GM13976 (cell line): ENCODE measurements at regions not wholly inside any gene's neighbourhood (a gene's known extent, or its start where the extent isn't known, plus 50 kb on each side); places are given as distances from the start of the nearest gene placed in this dataset.

ENCODE experiments used
- DNase-seq: peaks from one replicate; pipeline ENCODE4 v3.0.0; 2012; ENCODE audit warnings: low spot score
- CTCF ChIP-seq: IDR thresholded peaks from 2 replicates; pipeline ENCODE4 v1.5.1; 2012; ENCODE audit warnings: borderline replicate concordance, mild to moderate bottlenecking; ENCODE audit not compliant: insufficient read depth; ENCODE audit errors: extremely low read depth, missing control alignments, control extremely low read depth
- in situ Hi-C: fragments of 300-500 bp; cut with MboI; formaldehyde crosslinking; loops from one replicate; pipeline ENCODE4 v1.12.0; 2022; ENCODE audit warnings: low sequenced_read_pairs, mixed read lengths, inconsistent platforms; ENCODE audit not compliant: unreplicated experiment

GRCh38 chr22:27133681-27134314, 476.4 kb downstream of the MIAT start:
- in situ Hi-C loops: no loop called here
- no peak for DNase-seq

GRCh38 chr22:27134315-27134701, 476.9 kb downstream of the MIAT start:
- TF ChIP-seq CTCF: no peak
- DNase-seq: peak; percentile 39
- in situ Hi-C loops: no loop called here

More at GRCh38 chr22:27133681-27134314, 476.4 kb downstream of the MIAT start:
- no peak for TF ChIP-seq CTCF

GRCh38 chr22:27135031-27135981, 477.9 kb downstream of the MIAT start:
- in situ Hi-C loops: no loop called here
- DNase-seq: no peak
- no peak for TF ChIP-seq CTCF

GRCh38 chr22:27136596-27136995, 479.2 kb downstream of the MIAT start:
- in situ Hi-C loops: no loop called here
- TF ChIP-seq CTCF: no peak
- no peak for DNase-seq

- in situ Hi-C loops: no loop called here
- no peak for TF ChIP-seq CTCF
- DNase-seq: no peak
These were observed 480.5 kb downstream of the MIAT start for GRCh38 chr22:27137871-27138337.

- no peak for TF ChIP-seq CTCF
- in situ Hi-C loops: no loop called here
- DNase-seq: no peak
These were observed 481.1 kb downstream of the MIAT start for GRCh38 chr22:27138471-27138870.
